ENCODE measurements at regions not wholly inside any gene's neighbourhood (a gene's known extent, or its start where the extent isn't known, plus 50 kb on each side); places are given as distances from the start of the nearest gene placed in this dataset.

DNA sequence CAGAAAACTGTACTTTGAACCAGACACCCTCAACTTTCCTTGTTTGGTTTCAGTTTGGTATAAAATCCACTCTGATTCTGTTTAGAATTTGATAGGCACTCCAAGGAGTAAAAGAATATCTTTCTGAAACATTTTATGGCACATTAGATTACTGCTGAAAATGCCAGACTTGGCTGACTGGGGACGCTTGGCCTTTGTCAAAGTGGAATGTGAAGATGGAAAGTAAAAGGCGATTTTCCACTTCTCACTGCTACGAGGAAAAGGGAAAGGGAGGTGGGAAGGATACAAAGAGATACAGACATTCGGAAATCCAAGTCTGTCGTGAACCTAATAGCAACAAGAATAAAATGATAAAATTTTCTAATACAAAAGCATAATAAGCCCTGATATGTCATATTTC, 203.9 kb downstream of the DMRT2 start:
- DNase-seq (ENCODE audit: low read depth): no peak
- H3K4me3 ChIP-seq (ENCODE audit: low read depth, low read length): no peak overlapping the region

GRCh38 chr9:1256178-1256577, 206.0 kb downstream of the DMRT2 start:
- no peak overlapping the region for H3K4me3 ChIP-seq (ENCODE audit: low read depth, low read length)
- no peak for DNase-seq (ENCODE audit: low read depth)

GRCh38 chr9:1261266-1261665, 211.1 kb downstream of the DMRT2 start:
- no peak for DNase-seq (ENCODE audit: low read depth)
- H3K4me3 ChIP-seq (ENCODE audit: low read depth, low read length): no peak overlapping the region

GRCh38 chr9:1261879-1262766, 212.0 kb downstream of the DMRT2 start:
- no peak overlapping the region for H3K4me3 ChIP-seq (ENCODE audit: low read depth, low read length)
- no peak for DNase-seq (ENCODE audit: low read depth)

DNA sequence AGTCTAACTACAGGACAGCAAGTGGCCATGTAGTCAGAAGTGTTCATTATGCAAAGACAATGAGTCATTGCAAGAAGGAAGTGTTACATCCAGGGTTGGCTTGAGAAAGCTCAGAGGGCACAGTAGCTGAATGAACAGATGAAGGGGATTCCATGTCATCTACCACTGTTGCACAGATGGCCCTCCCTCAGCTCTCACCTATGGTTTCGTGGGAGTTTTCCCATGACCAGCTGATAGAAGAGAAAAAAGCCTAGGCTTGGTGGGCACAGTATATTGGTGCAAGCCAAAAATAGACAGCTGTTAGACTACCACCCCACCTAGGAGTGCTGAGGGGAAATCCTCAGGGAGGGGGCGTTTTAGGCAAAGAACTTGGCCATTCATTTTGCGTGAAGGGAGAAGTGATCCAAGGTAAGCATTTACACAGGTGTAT, 217.0 kb downstream of the DMRT2 start:
- no peak for DNase-seq (ENCODE audit: low read depth)
- no peak overlapping the region for H3K4me3 ChIP-seq (ENCODE audit: low read depth, low read length)

- DNase-seq (ENCODE audit: low read depth): no peak
- no peak overlapping the region for H3K4me3 ChIP-seq (ENCODE audit: low read depth, low read length)
Observed at GRCh38 chr9:1267581-1267980, 217.4 kb downstream of the DMRT2 start.

DNA sequence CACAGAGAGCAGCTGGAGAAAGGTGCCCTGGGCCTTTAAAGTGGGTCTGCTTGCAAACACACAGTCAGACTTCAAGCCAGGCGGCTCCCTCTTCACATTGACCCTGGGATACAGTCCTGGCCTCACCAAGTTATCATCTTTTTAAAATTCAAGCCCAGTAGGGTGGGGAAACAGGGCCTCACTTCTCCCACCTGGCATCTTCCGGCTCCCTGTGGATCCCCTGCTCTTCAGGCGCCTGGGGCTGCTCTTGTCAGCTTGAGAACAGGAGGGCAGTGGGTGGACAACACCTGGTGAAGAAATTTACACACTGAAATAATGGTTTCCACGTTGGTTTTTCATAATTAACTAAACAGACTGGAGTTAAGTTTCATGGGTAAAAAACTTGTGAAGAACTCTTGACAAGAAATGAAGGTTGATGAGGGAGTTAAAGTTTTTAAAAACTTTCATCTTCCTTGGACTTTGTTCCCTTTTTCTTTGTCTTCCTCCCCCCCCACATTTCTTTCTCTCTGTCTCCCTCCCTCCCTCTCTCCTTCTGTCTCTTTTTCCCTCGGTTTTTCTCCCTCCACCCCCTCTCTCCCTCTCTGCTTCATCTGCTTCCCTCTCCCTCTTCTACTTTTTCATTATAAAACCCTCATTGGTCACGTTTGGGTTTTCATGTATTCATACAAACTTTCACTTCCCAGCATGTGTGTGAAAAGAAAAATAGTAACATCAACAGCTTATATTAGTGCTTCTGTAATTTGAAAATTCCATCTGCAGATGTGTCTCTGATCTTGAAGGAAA, 219.6 kb downstream of the DMRT2 start:
- DNase-seq (ENCODE audit: low read depth): no peak
- H3K4me3 ChIP-seq (ENCODE audit: low read depth, low read length): no peak overlapping the region

- H3K4me3 ChIP-seq (ENCODE audit: low read depth, low read length): no peak overlapping the region
- no peak for DNase-seq (ENCODE audit: low read depth)
Observed at GRCh38 chr9:1271367-1271766, 221.2 kb downstream of the DMRT2 start.

DNA sequence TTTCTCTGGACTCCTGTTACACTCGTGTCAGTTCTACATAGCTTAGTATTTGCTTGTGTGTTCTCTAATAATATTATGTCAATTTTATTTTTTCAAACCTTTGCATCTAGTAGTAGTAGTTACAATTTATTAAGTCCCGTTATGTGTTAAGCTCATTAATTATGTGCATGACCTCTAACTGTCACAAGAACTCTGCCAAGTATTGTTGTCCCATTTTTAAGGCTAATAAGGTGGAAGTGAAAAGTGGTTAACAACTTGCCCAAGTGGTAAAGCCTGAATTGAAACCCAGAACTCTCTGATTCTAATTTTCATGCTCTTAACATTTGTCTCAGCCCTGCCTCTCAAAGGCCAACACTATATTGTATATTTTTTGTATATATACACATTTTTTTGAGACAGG, 221.6 kb downstream of the DMRT2 start:
- no peak overlapping the region for H3K4me3 ChIP-seq (ENCODE audit: low read depth, low read length)
- no peak for DNase-seq (ENCODE audit: low read depth)

DNA sequence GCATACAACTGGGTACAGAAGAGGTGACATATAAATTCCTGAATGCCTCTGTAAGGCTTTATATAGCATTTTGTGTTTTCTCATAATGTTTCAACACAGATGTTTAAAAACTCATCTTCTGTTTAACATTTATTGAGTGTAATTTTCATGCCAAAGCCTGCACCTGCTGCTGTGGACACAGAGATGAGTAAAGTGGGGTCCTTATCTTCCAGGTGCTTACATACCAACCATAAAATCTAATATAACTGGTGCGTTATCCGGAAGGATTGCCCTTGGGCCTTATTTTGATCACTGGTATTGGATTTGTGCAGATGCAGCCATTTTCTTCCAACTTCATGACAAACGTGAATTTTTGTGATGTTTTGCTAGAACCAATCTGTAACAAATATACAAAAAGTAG, 222.3 kb downstream of the DMRT2 start:
- H3K4me3 ChIP-seq (ENCODE audit: low read depth, low read length): no peak overlapping the region
- no peak for DNase-seq (ENCODE audit: low read depth)

DNA sequence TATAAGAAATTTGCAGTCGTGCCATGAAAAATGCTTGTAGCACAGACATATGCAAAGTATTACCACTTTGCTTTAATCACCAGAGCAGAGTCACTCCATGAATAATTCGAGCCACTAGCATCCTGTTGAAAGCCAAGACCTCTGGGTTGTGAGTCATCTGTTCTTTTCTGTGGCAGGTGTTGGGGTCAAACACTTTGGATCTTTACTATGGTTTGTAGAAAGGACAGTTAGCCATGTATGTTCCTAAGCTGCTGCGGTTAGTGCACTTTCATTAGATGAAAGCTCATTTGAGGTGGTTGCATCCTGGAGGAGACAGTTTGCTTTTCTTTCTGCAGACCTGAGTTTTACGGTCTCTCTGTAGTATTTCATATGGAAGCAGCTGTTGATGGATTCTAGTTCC, 223.7 kb downstream of the DMRT2 start:
- DNase-seq (ENCODE audit: low read depth): peak; percentile 42
- no peak overlapping the region for H3K4me3 ChIP-seq (ENCODE audit: low read depth, low read length)

DNA sequence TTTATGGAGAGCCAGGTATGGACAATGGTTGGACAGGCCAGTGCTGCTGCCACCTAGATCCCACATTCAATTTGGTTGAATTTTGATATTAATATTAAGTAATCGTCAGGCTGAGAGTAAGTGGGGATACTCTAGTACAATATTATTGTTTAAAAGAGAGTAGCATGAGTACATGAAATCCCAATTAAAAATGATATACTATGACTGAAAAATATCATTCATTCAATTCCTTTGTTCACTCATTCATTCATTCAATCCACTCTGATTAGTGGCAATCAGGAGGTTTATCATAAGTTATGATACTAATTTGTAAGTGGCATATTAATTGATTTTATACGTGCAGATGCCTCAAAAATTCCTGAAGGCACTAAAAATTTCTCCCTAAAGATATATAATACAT, 224.2 kb downstream of the DMRT2 start:
- H3K4me3 ChIP-seq (ENCODE audit: low read depth, low read length): no peak overlapping the region
- DNase-seq (ENCODE audit: low read depth): no peak

DNA sequence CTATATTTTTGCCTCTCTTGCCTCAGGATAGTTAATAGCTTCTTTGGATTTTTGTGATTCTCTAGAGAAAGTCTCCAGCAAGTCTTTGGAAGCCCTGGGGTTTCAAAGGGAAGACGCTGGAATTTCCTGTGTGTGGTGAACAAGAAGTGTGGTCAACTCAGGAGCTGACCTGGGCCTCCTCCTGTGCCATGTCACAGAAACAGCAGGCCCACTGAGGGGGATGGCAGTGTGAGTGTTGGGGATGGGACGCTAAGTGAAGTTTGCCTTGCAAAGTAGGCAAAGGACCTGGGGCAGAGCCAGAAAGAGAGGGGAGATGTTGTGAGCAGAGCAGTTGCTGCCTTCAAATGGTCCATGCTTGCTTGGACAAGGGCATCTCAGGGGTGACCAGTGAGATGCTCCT, 226.3 kb downstream of the DMRT2 start:
- no peak for DNase-seq (ENCODE audit: low read depth)

DNA sequence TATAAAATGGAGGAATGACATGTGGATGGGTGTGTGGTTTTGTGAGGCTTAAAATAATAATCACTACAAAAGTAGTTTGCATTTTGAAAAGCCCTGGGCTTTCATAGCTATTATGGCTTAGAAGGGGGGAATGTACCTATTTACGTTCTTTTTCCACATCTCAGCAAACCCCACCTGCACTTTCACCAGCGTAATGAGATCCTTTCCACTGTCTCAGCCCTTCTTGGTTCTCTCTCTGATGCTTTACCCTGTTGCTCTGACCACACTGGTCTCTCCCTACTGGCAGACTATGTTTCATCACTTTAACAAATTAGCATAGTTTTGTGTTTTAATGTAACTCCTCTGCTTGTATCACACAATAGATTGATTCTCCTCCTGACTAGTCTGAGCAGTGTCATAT, 234.6 kb downstream of the DMRT2 start:
- H3K4me3 ChIP-seq (ENCODE audit: low read depth, low read length): no peak overlapping the region
- DNase-seq (ENCODE audit: low read depth): no peak

More for the DNA sequence above, 226.3 kb downstream of the DMRT2 start:
- no peak overlapping the region for H3K4me3 ChIP-seq (ENCODE audit: low read depth, low read length)

DNA sequence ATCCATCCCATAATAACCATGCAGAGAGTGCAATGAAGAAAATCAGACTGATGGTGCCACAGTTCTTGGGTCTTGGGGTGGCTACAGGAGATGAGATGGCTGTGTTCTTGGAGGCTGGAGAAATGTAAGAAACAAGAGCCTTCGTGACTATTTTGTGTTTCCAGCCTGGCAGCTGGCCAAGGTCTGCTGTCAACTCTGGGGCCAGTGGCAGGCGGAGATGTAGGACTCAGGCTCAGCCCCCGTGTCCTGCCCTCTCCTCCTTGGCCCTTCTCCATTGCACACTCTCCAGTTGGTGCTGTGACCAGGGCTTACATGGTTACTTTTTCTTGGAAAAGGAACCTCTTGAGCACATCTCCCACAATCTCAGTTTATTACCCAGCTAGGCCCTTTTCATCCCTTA, 235.4 kb downstream of the DMRT2 start:
- DNase-seq (ENCODE audit: low read depth): no peak

DNA sequence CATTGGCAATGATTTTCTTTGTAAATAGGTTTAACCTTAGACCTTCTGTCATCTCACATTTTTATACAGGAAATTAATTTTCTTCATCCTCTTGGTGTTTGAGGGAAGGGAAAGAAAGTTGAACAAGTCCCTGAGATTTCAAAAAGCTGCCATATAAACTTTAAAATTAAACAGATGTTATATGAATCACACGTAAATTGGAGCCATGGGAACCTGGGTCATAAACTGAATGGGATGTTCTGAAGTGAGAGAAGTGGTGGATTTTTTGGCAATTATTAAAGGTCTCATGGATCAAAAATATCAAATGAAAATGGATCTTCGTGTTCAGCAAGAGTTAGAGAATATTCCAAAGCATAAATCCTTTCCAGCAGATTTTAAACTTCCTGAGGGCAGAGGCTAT, 242.2 kb downstream of the DMRT2 start:
- H3K4me3 ChIP-seq (ENCODE audit: low read depth, low read length): no peak overlapping the region
- DNase-seq (ENCODE audit: low read depth): no peak

More for the DNA sequence above, 235.4 kb downstream of the DMRT2 start:
- no peak overlapping the region for H3K4me3 ChIP-seq (ENCODE audit: low read depth, low read length)

DNA sequence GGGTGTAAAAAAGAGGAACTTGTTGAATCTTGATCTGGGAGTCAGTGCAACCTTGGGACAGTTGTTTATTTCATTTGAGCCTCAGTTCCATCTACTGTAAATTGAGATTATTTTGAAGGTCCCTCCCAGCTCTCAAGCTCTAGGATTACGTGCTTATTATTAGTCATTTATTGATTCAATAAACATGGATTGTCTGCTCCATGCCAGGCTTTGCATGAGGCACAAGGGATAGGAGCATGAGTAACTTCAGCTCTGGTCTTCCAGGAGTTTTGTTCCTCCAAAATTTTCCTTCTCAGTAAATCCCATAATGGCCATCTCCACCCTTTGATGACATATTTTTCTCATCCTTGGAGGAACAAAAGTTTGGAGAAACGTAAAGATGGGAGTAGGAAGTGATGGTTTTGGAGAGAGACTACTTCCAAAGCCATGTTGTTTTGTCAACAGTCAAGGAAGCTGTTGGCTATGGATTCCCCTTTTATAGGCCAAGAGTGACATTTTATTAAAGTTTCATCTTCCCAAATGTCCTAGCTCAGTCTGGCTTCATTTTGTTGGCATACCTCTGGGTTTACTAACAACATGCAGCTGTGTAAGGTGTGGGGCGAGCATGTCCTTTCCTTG, 244.6 kb downstream of the DMRT2 start:
- no peak for DNase-seq (ENCODE audit: low read depth)
- no peak overlapping the region for H3K4me3 ChIP-seq (ENCODE audit: low read depth, low read length)

- no peak for DNase-seq (ENCODE audit: low read depth)
- no peak overlapping the region for H3K4me3 ChIP-seq (ENCODE audit: low read depth, low read length)
Observed at GRCh38 chr9:1296331-1296730, 246.2 kb downstream of the DMRT2 start.

- DNase-seq (ENCODE audit: low read depth): no peak
- H3K4me3 ChIP-seq (ENCODE audit: low read depth, low read length): no peak overlapping the region
Observed at GRCh38 chr9:1298046-1298445, 247.9 kb downstream of the DMRT2 start.

DNA sequence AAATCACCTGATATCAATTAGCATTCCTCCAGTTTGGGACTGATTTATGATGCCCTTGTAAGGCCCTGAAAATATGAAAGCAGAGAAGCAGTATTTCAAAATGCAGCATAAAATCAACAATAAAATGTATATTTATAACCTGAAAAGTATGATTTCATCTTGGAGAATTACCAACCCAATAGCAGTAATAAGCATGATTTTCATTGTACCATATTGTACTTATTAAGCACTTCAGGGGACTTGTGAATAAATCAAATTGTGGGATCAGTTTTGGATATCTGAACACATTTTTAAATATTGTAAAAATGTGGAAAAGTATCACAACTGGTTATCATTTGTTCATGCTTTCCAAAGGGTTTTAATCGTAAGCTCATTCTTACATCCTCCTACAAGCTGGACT, 250.8 kb downstream of the DMRT2 start:
- no peak for DNase-seq (ENCODE audit: low read depth)
- H3K4me3 ChIP-seq (ENCODE audit: low read depth, low read length): no peak overlapping the region

Data from skeletal muscle cell (primary cell).